ENCODE measurements at regions not wholly inside any gene's neighbourhood (a gene's known extent, or its start where the extent isn't known, plus 50 kb on each side); places are given as distances from the start of the nearest gene placed in this dataset.

DNA sequence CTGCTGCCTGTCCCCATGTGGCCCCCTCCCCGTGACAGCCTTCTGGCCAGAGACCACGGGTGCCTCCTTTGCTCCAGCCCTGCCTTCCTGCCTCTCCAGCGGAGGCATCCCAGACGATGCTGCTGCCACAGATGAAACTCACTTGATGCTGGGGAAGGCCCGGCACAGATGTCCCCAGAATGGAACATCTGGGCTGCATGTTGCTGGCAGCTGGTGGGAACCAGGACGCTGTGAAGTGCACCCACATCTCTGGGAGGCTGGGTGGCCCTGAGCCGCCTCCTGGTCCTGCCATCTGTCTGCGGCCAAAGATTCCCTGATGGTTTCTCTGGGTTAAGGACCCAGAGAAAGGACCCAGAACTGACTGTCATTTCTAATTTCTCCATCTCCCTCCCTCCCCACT lies 51.9 kb upstream of the PTPRS start:
- DNase-seq (ENCODE audit: low read depth): no peak
- no peak overlapping the region for H3K4me3 ChIP-seq (ENCODE audit: low read depth, low read length)
- TF ChIP-seq, protein P1, sequence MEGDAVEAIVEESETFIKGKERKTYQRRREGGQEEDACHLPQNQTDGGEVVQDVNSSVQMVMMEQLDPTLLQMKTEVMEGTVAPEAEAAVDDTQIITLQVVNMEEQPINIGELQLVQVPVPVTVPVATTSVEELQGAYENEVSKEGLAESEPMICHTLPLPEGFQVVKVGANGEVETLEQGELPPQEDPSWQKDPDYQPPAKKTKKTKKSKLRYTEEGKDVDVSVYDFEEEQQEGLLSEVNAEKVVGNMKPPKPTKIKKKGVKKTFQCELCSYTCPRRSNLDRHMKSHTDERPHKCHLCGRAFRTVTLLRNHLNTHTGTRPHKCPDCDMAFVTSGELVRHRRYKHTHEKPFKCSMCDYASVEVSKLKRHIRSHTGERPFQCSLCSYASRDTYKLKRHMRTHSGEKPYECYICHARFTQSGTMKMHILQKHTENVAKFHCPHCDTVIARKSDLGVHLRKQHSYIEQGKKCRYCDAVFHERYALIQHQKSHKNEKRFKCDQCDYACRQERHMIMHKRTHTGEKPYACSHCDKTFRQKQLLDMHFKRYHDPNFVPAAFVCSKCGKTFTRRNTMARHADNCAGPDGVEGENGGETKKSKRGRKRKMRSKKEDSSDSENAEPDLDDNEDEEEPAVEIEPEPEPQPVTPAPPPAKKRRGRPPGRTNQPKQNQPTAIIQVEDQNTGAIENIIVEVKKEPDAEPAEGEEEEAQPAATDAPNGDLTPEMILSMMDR (conservative IDR thresholded peaks at IDR 0.05; ENCODE audit: low read depth, low read length): no peak

DNA sequence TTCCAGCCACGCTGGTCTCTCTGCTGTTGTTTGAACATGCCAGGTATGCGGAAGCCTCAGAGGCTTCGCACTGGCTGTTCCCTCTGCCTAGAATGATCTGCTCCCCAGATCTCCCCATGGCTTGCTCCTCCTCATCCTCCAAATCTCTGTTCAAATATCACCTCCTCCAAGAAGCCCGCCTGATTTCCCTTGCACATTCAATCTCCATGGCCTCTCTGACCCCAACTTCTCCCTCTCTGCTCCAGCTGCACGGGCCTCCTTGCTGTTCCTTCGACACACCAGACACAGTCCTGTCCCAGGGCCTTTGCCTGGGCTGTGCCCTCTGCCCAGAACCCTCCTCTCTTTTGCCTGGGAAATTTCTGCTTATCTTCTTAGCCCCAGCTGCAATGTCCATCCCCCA lies 52.5 kb upstream of the PTPRS start:
- TF ChIP-seq, protein P1 (conservative IDR thresholded peaks at IDR 0.05; ENCODE audit: low read depth, low read length): no peak
- no peak for DNase-seq (ENCODE audit: low read depth)
- H3K4me3 ChIP-seq (ENCODE audit: low read depth, low read length): no peak overlapping the region

DNA sequence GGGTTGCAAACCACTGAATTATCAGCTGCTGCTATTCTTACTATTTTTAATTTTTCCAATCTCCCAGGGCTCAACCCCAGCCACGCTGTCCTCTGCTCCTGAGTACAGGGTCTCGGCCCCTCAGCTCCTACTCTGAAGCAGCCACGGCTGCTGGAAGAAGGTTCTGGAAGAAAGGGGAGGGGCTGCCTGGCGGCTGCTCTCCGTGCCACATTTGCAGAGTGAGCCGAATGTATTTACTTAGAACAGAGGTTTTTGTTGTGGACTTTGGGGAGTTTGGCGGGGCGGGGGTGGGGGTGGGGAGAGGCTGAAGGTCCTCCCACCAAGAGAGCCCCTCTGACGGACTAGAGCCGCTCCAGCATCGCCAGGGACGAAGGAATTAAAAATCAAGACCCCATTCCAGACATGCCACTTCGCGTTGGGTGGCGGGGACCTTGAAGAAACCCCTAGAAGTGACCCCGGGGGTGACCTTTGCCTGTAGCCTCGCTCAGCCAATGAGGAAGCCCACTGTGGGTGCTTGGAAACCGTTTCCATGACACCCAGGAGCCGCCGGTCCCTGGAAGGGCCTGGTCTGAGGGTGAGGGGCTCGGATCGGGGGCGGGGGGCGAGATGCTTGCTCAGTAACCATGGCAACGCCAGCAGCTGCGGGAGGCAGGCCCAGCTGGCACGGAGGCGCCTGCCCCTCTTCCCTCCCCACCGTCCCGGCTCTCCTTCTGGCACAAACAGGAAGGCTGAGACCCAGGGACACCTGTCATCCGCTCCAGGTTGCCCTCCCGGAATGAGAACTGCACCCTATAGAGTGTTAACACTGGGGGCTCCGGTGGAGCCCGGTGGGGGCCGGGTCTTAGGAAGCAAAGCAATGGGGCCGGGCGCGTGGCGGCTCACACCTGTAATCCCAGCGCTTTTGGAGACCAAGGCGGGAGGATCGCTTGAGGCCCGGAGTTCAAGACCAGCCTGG lies 54.2 kb upstream of the PTPRS start:
- no peak for DNase-seq (ENCODE audit: low read depth)
- no peak overlapping the region for H3K4me3 ChIP-seq (ENCODE audit: low read depth, low read length)
- TF ChIP-seq, protein P1 (conservative IDR thresholded peaks at IDR 0.05; ENCODE audit: low read depth, low read length): no peak

DNA sequence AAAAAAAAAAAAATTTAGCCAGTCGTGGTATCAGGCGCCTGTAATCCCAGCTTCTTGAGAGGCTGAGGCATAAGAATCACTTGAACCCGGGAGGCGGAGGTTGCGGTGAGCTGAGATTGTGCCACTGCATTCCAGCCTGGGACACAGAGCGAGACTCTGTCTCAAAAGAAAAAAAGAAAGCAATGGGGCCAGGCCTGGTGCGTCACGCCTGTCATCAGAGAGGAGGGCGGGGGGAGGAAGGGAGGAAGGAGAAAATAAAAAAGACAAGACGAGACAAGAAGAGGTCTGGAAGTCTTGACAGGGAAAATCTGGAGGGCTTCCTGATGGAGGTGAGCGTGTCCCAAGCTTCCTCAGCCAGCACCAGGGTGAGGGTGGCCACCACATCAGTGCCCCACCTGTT lies 54.9 kb upstream of the PTPRS start:
- H3K4me3 ChIP-seq (ENCODE audit: low read depth, low read length): no peak overlapping the region
- DNase-seq (ENCODE audit: low read depth): no peak
- TF ChIP-seq, protein P1 (conservative IDR thresholded peaks at IDR 0.05; ENCODE audit: low read depth, low read length): no peak

DNA sequence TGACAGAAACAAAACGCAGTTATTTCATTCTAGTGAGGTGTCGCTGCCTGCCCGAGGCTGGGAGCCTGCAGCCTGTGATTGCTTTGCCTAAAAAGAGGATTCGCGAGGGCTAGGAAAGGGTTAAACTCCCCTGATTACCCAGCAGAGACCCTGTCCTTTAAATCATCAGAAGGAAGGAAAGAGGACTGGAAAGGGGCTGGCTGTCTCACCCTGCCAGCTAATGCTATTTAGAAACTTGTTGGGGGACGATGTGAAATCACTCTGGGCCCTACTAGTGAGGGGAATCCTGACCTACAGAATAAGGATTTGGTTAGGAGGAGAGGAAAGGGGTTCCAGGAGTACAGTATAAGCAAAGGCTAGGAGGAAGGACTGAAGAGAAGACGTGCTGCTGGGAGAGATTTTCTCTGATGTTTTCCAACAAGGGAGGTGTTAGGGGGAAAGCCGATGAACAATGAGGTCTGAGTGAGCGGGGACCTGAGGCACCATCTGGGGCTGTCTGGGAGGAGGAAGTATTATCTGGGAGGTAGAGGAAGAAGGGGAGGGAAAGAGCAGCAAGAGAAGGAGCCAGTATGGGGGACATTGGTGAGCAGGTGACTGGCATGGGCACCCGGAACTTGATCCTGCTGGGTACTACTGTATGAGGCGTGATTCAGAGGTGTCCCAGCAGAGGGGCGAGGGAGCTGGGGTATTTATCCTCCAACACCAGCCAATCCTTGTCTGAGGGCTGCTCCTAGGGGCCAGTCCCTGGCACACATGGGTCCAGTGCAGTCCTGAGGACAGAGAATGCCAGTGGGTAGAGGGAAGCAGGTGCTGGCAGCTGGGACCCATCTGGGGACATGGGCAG lies 55.7 kb upstream of the PTPRS start:
- no peak for DNase-seq (ENCODE audit: low read depth)
- H3K4me3 ChIP-seq (ENCODE audit: low read depth, low read length): no peak overlapping the region
- TF ChIP-seq, protein P1 (conservative IDR thresholded peaks at IDR 0.05; ENCODE audit: low read depth, low read length): no peak

DNA sequence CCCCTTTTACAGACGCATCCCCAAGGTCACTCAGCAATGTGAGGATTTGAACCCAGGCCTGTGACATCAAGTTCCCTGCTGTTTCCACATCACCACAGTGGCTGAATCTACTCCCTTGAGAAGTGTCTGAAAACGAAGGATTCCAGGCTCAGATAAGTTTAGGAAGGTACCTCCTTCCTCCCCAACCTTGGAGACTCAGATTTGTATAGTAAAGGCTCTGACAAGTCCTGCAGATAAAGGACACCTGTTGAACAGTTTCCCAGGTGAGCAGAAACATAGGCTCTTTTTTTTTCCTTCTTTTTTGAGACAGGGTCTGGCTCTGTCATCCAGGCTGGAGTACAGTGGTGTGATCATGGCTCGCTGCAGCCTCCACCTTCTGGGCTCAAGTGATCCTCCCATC lies 56.4 kb upstream of the PTPRS start:
- TF ChIP-seq, protein P1 (conservative IDR thresholded peaks at IDR 0.05; ENCODE audit: low read depth, low read length): no peak
- no peak for DNase-seq (ENCODE audit: low read depth)
- H3K4me3 ChIP-seq (ENCODE audit: low read depth, low read length): no peak overlapping the region

All from choroid plexus epithelial cell (primary cell).